Lung (tissue), 11 donors: ENCODE measurements at regions not wholly inside any gene's neighbourhood (a gene's known extent, or its start where the extent isn't known, plus 50 kb on each side); places are given as distances from the start of the nearest gene placed in this dataset.
"Not testable (repeated sequence)": the region's sequence is repeated elsewhere in the genome, so short reads cannot be mapped to it uniquely, and the experiment has no call there.

Experiments used
- ATAC-seq: fragments of 200-7000 bp; cut with Tn5 transposase; one replicate; pipeline ENCODE4 v1.9.1; 2020; ENCODE audit warnings: moderate number of reproducible peaks; ENCODE audit not compliant: insufficient read depth, low FRiP score
- DNase-seq, 3 donors: peaks; one replicate each; pipeline ENCODE4 v3.0.0-alpha.2; 2013 to 2017
- H3K27ac ChIP-seq, 2 donors: one replicate each; pipeline ENCODE4 v1.5.1; 2013; ENCODE audit warnings: mild to moderate bottlenecking in 2 of 2, moderate library complexity in 2 of 2, control low read depth in 1 of 2, inconsistent platforms in 1 of 2, low read depth in 1 of 2, low read length in 1 of 2
- H3K27me3 ChIP-seq, 3 donors: one replicate each; pipeline ENCODE4 v1.5.1; 2013; ENCODE audit warnings: low read length in 2 of 3; ENCODE audit not compliant: control insufficient read depth in 3 of 3, insufficient read depth in 3 of 3
- H3K36me3 ChIP-seq, 4 donors: one replicate each; pipeline ENCODE4 v1.5.1; 2013; ENCODE audit warnings: low read length in 4 of 4, mild to moderate bottlenecking in 1 of 4, moderate library complexity in 1 of 4; ENCODE audit not compliant: control insufficient read depth in 4 of 4, insufficient read depth in 4 of 4
- H3K4me1 ChIP-seq, 5 donors: one replicate each; pipeline ENCODE4 v1.5.1; 2013; ENCODE audit warnings: low read length in 5 of 5, mild to moderate bottlenecking in 2 of 5, moderate library complexity in 1 of 5; ENCODE audit not compliant: control insufficient read depth in 5 of 5, insufficient read depth in 5 of 5
- H3K4me3 ChIP-seq: one replicate; pipeline ENCODE4 v1.5.1; 2013; ENCODE audit warnings: mild to moderate bottlenecking, control low read depth, moderate library complexity
- H3K9ac ChIP-seq, 2 donors: one replicate each; pipeline ENCODE4 v1.5.1; 2013; ENCODE audit warnings: low read length in 2 of 2, control low read depth in 1 of 2; ENCODE audit not compliant: insufficient read depth in 1 of 2
- H3K9me3 ChIP-seq, 4 donors: one replicate each; pipeline ENCODE4 v1.5.1; 2013; ENCODE audit warnings: low read length in 3 of 4, mild to moderate bottlenecking in 1 of 4, moderate library complexity in 1 of 4; ENCODE audit not compliant: control insufficient read depth in 4 of 4, insufficient read depth in 3 of 4
- WGBS, 2 donors: extraction: QIAGEN DNeasy Blood & Tissue Kit; methylation state at CpG; one replicate each; pipeline ENCODE4 v1.1.7; 2013; 5-methylcytosine and 5-hydroxymethylcytosine counted together
- TF ChIP-seq, protein P1 (sequence below): IDR thresholded peaks from 2 replicates; pipeline ENCODE4 v1.5.1; 2012; ENCODE audit warnings: mild to moderate bottlenecking; ENCODE audit errors: control extremely low read depth, extremely low read depth
- donor health status: control.
- donor health status: control.
- donor health status: Bipolar disorder and iron deficiency.
- donor health status: healthy.
- donor health status: DM: yes; HTN: yes; CAD: no.

DNA sequence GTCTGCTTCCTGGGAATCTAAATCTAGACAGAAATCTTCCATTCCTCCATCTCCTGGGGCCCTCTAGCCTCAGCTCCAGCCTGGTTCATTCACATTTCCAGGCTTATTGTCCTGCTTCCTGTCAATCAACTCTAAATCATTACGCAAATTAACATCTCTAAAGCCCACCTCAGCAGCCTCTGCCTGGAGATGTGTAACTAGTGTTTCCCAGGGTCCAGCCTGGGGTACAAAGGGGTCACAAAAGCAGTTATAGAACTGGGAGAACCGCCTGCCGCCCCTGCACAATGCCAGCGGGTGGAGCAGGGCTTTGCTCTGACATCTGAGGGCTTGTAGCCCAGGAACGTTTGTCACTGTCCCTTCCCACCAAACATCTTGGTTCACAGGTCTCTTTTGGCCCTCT, 373.5 kb downstream of the RRAGC start:
- Histone ChIP-seq H3K27me3 (peaks cover 0 to 5% (median 0%) of the 10 kb centered on the region in 3 donors), H3K9ac (no peak overlapping the region), H3K27ac (no peak overlapping the region), H3K9me3 (no peaks in the 10 kb centered on the region), H3K4me3 (no peak overlapping the region), H3K36me3 (no peaks in the 10 kb centered on the region), H3K4me1 (no peaks in the 10 kb centered on the region)
- 43 to 55% methylated on average over 5 of the region's 5 CpGs for WGBS, 2 donors
- no peak for ATAC-seq
- TF ChIP-seq, protein P1, sequence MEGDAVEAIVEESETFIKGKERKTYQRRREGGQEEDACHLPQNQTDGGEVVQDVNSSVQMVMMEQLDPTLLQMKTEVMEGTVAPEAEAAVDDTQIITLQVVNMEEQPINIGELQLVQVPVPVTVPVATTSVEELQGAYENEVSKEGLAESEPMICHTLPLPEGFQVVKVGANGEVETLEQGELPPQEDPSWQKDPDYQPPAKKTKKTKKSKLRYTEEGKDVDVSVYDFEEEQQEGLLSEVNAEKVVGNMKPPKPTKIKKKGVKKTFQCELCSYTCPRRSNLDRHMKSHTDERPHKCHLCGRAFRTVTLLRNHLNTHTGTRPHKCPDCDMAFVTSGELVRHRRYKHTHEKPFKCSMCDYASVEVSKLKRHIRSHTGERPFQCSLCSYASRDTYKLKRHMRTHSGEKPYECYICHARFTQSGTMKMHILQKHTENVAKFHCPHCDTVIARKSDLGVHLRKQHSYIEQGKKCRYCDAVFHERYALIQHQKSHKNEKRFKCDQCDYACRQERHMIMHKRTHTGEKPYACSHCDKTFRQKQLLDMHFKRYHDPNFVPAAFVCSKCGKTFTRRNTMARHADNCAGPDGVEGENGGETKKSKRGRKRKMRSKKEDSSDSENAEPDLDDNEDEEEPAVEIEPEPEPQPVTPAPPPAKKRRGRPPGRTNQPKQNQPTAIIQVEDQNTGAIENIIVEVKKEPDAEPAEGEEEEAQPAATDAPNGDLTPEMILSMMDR: no peak
- DNase-seq: no peak

DNA sequence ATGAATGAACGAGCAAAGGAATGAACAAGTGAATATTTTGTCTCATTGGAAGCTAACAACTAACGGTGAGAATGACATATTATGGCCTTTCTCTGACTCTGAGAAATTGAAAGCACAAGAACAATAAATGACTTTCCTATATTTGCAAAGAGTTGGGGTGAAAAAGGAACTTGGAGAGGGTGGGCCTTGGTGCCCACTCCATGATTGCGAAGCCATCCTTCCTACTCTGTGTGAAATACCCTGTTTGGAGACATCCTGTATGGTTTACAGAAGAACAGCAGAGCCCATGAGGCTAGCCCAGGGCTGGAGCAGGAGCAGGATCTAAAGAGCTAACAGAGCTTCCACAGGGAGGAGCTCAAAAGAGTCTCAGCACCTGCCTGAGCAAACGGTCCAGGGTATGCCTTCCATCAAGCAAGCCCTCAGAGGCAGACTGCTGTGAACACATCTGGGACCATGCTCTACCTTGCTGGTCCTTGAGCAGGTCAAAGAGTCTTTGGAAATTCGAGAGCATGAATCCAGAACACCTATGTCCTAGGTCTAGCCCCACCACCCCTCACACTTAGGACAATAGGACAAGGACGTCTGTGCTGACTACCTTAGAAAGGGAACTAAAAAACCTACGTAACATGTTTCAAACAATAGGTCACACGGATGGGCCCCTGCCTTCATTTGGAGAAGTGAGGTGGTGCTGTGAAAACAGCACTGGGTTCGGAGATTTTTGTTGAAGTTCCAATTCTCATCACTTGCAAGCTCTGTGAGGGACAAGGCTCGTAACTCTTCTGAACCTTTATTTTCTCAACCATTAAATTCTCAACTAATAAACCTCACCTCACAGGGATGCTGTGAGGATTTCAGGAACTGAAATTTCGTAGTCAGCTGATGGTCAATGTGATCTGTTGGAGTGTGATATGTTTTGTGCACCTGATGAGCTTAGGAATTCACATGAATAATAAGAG, 377.4 kb downstream of the RRAGC start:
- H3K9ac ChIP-seq: no peak overlapping the region
- DNase-seq: no peak
- H3K9me3 ChIP-seq: no peaks in the 10 kb centered on the region
- TF ChIP-seq, protein P1: no peak
- peaks cover 0 to 5% (median 0%) of the 10 kb centered on the region in 3 donors for H3K27me3 ChIP-seq
- no peaks in the 10 kb centered on the region for H3K36me3 ChIP-seq
- 49 to 72% methylated on average over 11 of the region's 11 CpGs for WGBS, 2 donors
- H3K27ac ChIP-seq: no peak overlapping the region
- no peak for ATAC-seq
- H3K4me1 ChIP-seq: no peaks in the 10 kb centered on the region
- no peak overlapping the region for H3K4me3 ChIP-seq

DNA sequence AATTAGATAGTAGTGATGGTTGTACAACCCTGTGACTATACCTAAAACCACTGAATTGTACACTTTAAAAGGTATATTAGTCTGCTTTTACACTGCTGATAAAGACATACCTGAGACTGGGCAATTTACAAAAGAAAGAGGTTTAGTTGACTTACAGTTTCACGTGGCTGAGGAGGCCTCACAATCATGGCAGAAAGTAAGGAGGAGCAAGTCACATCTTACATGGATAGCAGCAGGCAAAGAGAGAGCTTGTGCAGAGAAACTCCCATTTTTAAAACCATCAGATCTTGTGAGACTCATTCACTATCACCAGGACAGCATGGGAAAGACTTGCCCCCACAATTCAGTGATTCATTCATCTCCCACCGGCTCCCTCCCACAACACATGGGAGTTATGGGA, 379.9 kb downstream of the RRAGC start:
- H3K4me3 ChIP-seq, DNase-seq, H3K27ac ChIP-seq, H3K9me3 ChIP-seq, H3K36me3 ChIP-seq, H3K27me3 ChIP-seq, ATAC-seq, H3K9ac ChIP-seq: not testable (repeated sequence)
- 86 to 95% methylated on average over 2 of the region's 2 CpGs for WGBS, 2 donors
- H3K4me1 ChIP-seq: peaks cover 0 to 14% (median 2%) of the 10 kb centered on the region in 5 donors

DNA sequence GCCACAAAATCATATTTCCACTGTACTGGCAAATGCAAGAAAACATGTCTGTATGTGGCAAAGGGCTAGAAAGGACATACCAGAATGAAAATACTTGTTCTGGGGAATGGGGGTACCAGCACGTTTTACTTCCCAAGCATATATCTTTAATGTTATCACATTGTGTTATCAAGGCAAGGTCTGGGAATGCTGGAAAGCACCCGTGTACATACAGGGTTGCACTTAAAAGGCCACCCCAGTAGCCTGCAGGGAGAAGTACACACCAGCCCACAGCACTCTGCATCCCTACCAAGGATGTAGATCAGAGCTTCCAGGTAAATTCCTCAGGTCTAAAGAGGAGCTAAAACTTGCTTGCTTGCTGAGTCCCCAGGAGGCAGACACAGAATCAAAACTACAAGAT, 381.8 kb downstream of the RRAGC start:
- Histone ChIP-seq H3K27me3 (peaks cover 0 to 3% (median 0%) of the 10 kb centered on the region in 3 donors), H3K36me3 (no peaks in the 10 kb centered on the region), H3K4me3 (no peak overlapping the region), H3K4me1 (peaks cover 0 to 17% (median 2%) of the 10 kb centered on the region in 5 donors), H3K9ac (no peak overlapping the region), H3K27ac (no peak overlapping the region), H3K9me3 (no peaks in the 10 kb centered on the region)
- TF ChIP-seq, protein P1: no peak
- DNase-seq (no peak), ATAC-seq (no peak)
- WGBS, 2 donors: 51 to 75% methylated on average over 2 of the region's 2 CpGs
